H9 (cell line): ENCODE measurements at regions not wholly inside any gene's neighbourhood (a gene's known extent, or its start where the extent isn't known, plus 50 kb on each side); places are given as distances from the start of the nearest gene placed in this dataset.

Experiments used
- DNase-seq: peaks from one replicate; pipeline ENCODE4 v3.0.0-alpha.2; 2017
- H2AFZ ChIP-seq: one replicate; pipeline ENCODE4 v1.6.1; 2013; ENCODE audit warnings: mild to moderate bottlenecking, low read length, control low read depth, moderate library complexity
- H2AK5ac ChIP-seq: 2 replicates; pipeline ENCODE4 v1.6.1; 2013; ENCODE audit warnings: low read length, control low read depth, mixed read lengths; ENCODE audit not compliant: insufficient read length
- H2BK120ac ChIP-seq: one replicate; pipeline ENCODE4 v1.6.1; 2013; ENCODE audit warnings: low read depth, mild to moderate bottlenecking, low read length, control low read depth, inconsistent platforms; ENCODE audit not compliant: poor library complexity, severe bottlenecking
- H2BK12ac ChIP-seq: 2 replicates; pipeline ENCODE4 v1.6.1; 2013; ENCODE audit warnings: low read length, control low read depth, mixed read lengths, low read depth; ENCODE audit not compliant: insufficient read length
- H2BK15ac ChIP-seq: 2 replicates; pipeline ENCODE4 v1.6.1; 2013; ENCODE audit warnings: low read depth, low read length, control low read depth
- H2BK20ac ChIP-seq: one replicate; pipeline ENCODE4 v1.6.1; 2013; ENCODE audit warnings: low read depth, mild to moderate bottlenecking, low read length, control low read depth, inconsistent platforms; ENCODE audit not compliant: poor library complexity, severe bottlenecking
- H2BK5ac ChIP-seq: 2 replicates; pipeline ENCODE4 v1.6.1; 2013; ENCODE audit warnings: low read length, control low read depth, mixed read lengths; ENCODE audit not compliant: insufficient read length
- H3K14ac ChIP-seq: 2 replicates; pipeline ENCODE4 v1.6.1; 2013; ENCODE audit warnings: low read length, control low read depth; ENCODE audit not compliant: insufficient read depth
- H3K18ac ChIP-seq: 2 replicates; pipeline ENCODE4 v1.6.1; 2013; ENCODE audit warnings: low read depth, mild to moderate bottlenecking, mixed read lengths, low read length, control low read depth; ENCODE audit not compliant: insufficient read length
- H3K23ac ChIP-seq: 2 replicates; pipeline ENCODE4 v1.6.1; 2013; ENCODE audit warnings: low read length, control low read depth, mixed read lengths, low read depth; ENCODE audit not compliant: insufficient read length
- H3K23me2 ChIP-seq: 2 replicates; pipeline ENCODE4 v1.6.1; 2013; ENCODE audit warnings: low read depth, mild to moderate bottlenecking, mixed read lengths, low read length, control low read depth; ENCODE audit not compliant: insufficient read length, poor library complexity, severe bottlenecking
- H3K27ac ChIP-seq: 2 replicates; pipeline ENCODE4 v1.5.1; 2013; ENCODE audit warnings: low read length, control low read depth, mixed read lengths, low read depth; ENCODE audit not compliant: insufficient read length
- H3K27me3 ChIP-seq: 2 replicates; pipeline ENCODE4 v1.6.1; 2013; ENCODE audit warnings: low read length, control low read depth, inconsistent platforms; ENCODE audit not compliant: insufficient read depth
- H3K4ac ChIP-seq: 2 replicates; pipeline ENCODE4 v1.6.1; 2013; ENCODE audit warnings: low read depth, mild to moderate bottlenecking, control low read depth, inconsistent platforms, low read length, moderate library complexity
- H3K4me1 ChIP-seq: 2 replicates; pipeline ENCODE4 v1.6.1; 2013; ENCODE audit warnings: low read length, control low read depth, inconsistent platforms; ENCODE audit not compliant: insufficient read depth
- H3K4me2 ChIP-seq: 2 replicates; pipeline ENCODE4 v1.6.1; 2013; ENCODE audit warnings: low read length, control low read depth, mixed read lengths; ENCODE audit not compliant: insufficient read length, insufficient read depth
- H3K56ac ChIP-seq: 2 replicates; pipeline ENCODE4 v1.6.1; 2013; ENCODE audit warnings: low read depth, mild to moderate bottlenecking, mixed read lengths, low read length, control low read depth; ENCODE audit not compliant: insufficient read length
- H3K79me1 ChIP-seq: 2 replicates; pipeline ENCODE4 v1.6.1; 2013; ENCODE audit warnings: low read depth, mild to moderate bottlenecking, moderate library complexity, low read length, control low read depth, inconsistent platforms; ENCODE audit not compliant: insufficient read depth, poor library complexity, severe bottlenecking
- H3K79me2 ChIP-seq: 2 replicates; pipeline ENCODE4 v1.6.1; 2013; ENCODE audit warnings: low read length, control low read depth, inconsistent platforms; ENCODE audit not compliant: insufficient read depth
- H3K9ac ChIP-seq: 2 replicates; pipeline ENCODE4 v1.6.1; 2013; ENCODE audit warnings: low read length, control low read depth, mixed read lengths; ENCODE audit not compliant: insufficient read length; ENCODE audit errors: extremely low read depth
- H3K9me3 ChIP-seq: one replicate; pipeline ENCODE4 v1.6.1; 2013; ENCODE audit warnings: low read depth, low read length, inconsistent platforms; ENCODE audit not compliant: control insufficient read depth
- H3T11ph ChIP-seq: one replicate; pipeline ENCODE4 v1.6.1; 2013; ENCODE audit warnings: mild to moderate bottlenecking, low read length, control low read depth, inconsistent platforms
- H4K20me1 ChIP-seq: one replicate; pipeline ENCODE4 v1.6.1; 2013; ENCODE audit not compliant: control insufficient read depth, insufficient read length, insufficient read depth
- H4K5ac ChIP-seq: 2 replicates; pipeline ENCODE4 v1.6.1; 2013; ENCODE audit warnings: low read depth, mild to moderate bottlenecking, mixed read lengths, low read length, control low read depth; ENCODE audit not compliant: insufficient read length
- H4K8ac ChIP-seq: replicated peaks from 2 replicates; pipeline ENCODE4 v1.6.1; 2013; ENCODE audit warnings: low read length, control low read depth, mixed read lengths, low read depth; ENCODE audit not compliant: insufficient read length
- H4K91ac ChIP-seq: 2 replicates; pipeline ENCODE4 v1.6.1; 2013; ENCODE audit warnings: low read depth, mild to moderate bottlenecking, moderate library complexity, mixed read lengths, low read length, control low read depth; ENCODE audit not compliant: insufficient read length
- H3K27ac Mint-ChIP-seq, 3 experiments: 2 replicates in 2 of 3; 3 replicates in 1 of 3; pipeline ENCODE4 v1.8.0; 2020 to 2021; ENCODE audit warnings: mixed read lengths in 3 of 3, mild to moderate bottlenecking in 1 of 3, moderate library complexity in 1 of 3
- H3K27me3 Mint-ChIP-seq: 2 replicates; pipeline ENCODE4 v1.8.0; 2021; ENCODE audit warnings: low read depth, mild to moderate bottlenecking, moderate library complexity, mixed read lengths
- H3K36me3 Mint-ChIP-seq, 3 experiments: 2 replicates in 2 of 3; 3 replicates in 1 of 3; pipeline ENCODE4 v1.8.0; 2020 to 2021; ENCODE audit warnings: low read depth in 3 of 3, mixed read lengths in 3 of 3; ENCODE audit not compliant: insufficient read depth in 1 of 3
- H3K4me1 Mint-ChIP-seq, 2 experiments: 2 replicates each; pipeline ENCODE4 v1.8.0; 2020; ENCODE audit warnings: mixed read lengths in 2 of 2
- H3K4me3 Mint-ChIP-seq, 2 experiments: 2 replicates in 1 of 2; 3 replicates in 1 of 2; pipeline ENCODE4 v1.8.0; 2020 to 2021; ENCODE audit warnings: mild to moderate bottlenecking in 2 of 2, mixed read lengths in 2 of 2, moderate library complexity in 1 of 2
- H3K9me3 Mint-ChIP-seq, 2 experiments: 2 replicates in 1 of 2; 3 replicates in 1 of 2; pipeline ENCODE4 v1.8.0; 2020; ENCODE audit warnings: mild to moderate bottlenecking in 2 of 2, mixed read lengths in 2 of 2, moderate library complexity in 1 of 2
- CTCF ChIP-seq: fragments of 200-600 bp; sonication (generic); conservative IDR thresholded peaks from 3 replicates; pipeline ENCODE4 v1.8.0; 2021; ENCODE audit warnings: antibody characterized with exemption, mild to moderate bottlenecking
- WGBS: extraction: QIAGEN DNeasy Blood & Tissue Kit; methylation state at CpG from one replicate; pipeline ENCODE4 v1.1.7; 2013; ENCODE audit warnings: missing lambda C conversion rate, low lambda C conversion rate, mixed read lengths; ENCODE audit not compliant: insufficient read length; ENCODE audit errors: extremely low coverage; 5-methylcytosine and 5-hydroxymethylcytosine counted together

GRCh38 chr18:59041296-59041695, 98.4 kb upstream of the SEC11C start:
- no peaks in the 10 kb centered on the region for H4K20me1 ChIP-seq
- H3K56ac ChIP-seq, result no peak overlapping the region
- DNase-seq, result no peak
- no peak overlapping the region for H3T11ph ChIP-seq
- no peak overlapping the region for H3K9ac ChIP-seq
- no CpG with 5 or more reads among the region's 6 CpGs for WGBS
- no peak overlapping the region for H3K4me3 Mint-ChIP-seq
- H3K9me3 Mint-ChIP-seq, result no peaks in the 10 kb centered on the region; a peak in 1 of 5 replicates
- H3K27ac Mint-ChIP-seq, result no peak overlapping the region
- no peaks in the 10 kb centered on the region for H3K27me3 ChIP-seq
- no peak overlapping the region for H3K23ac ChIP-seq
- peaks cover 7% of the 10 kb centered on the region in 2 experiments for H3K4me1 Mint-ChIP-seq
- no peaks in the 10 kb centered on the region for H3K36me3 Mint-ChIP-seq
- no peak overlapping the region for H2BK15ac ChIP-seq
- H3K18ac ChIP-seq, result no peak overlapping the region
- H4K5ac ChIP-seq, result no peak overlapping the region
- no peak for TF ChIP-seq CTCF
- no peak overlapping the region for H3K4ac ChIP-seq
- H2BK5ac ChIP-seq, result no peak overlapping the region
- H3K23me2 ChIP-seq, result no peaks in the 10 kb centered on the region
- H4K91ac ChIP-seq, result no peak overlapping the region
- H4K8ac ChIP-seq, result no peak overlapping the region
- no peaks in the 10 kb centered on the region for H3K79me1 ChIP-seq
- no peak overlapping the region for H2BK120ac ChIP-seq
- no peak overlapping the region for H3K14ac ChIP-seq
- H3K9me3 ChIP-seq, result no peaks in the 10 kb centered on the region
- no peak overlapping the region for H2AK5ac ChIP-seq
- no peaks in the 10 kb centered on the region for H3K79me2 ChIP-seq
- H3K27me3 Mint-ChIP-seq, result no peaks in the 10 kb centered on the region
- H3K4me1 ChIP-seq, result no peaks in the 10 kb centered on the region
- H3K27ac ChIP-seq, result no peak overlapping the region
- H2AFZ ChIP-seq, result no peak overlapping the region
- H3K4me2 ChIP-seq, result no peak overlapping the region
- H2BK12ac ChIP-seq, result no peak overlapping the region
- no peak overlapping the region for H2BK20ac ChIP-seq
